K562 (cell line): ENCODE measurements at regions not wholly inside any gene's neighbourhood (a gene's known extent, or its start where the extent isn't known, plus 50 kb on each side); places are given as distances from the start of the nearest gene placed in this dataset.

Source experiments
- ATAC-seq: fragments of 200-7000 bp; cut with Tn5 transposase; 3 replicates; pipeline ENCODE4 v1.9.1; 2020; ENCODE audit warnings: moderate library complexity
- BruUV-seq: library from RNA; stranded (reverse); fragments of 400-500 nt; replicated peaks from 2 replicates; lab custom pipeline; 2021; lab: Mats Ljungman, UMichigan
- CTCF ChIA-PET: fragments of 300-600 bp; formaldehyde crosslinking; extraction: SDS; loops from one replicate; lab custom pipeline; 2021; ENCODE audit warnings: low intra/inter-chr PET ratio; lab: Yijun Ruan, JAX
- POLR2A ChIA-PET: fragments of 300-600, 350-650 bp; sonication (Branson Sonifier 250); formaldehyde crosslinking; extraction: SDS; loops from one replicate; lab custom pipeline; 2021; ENCODE audit warnings: antibody characterized with exemption, inconsistent platforms; lab: Yijun Ruan, JAX
- DNase-seq, 4 experiments: peaks; one replicate each; pipeline versions ENCODE4 v3.0.0 to v3.0.0-alpha.2; 2011 to 2018; ENCODE audit warnings: low spot score in 3 of 4, mixed read lengths in 3 of 4; ENCODE audit errors: extremely low read depth in 1 of 4
- FAIRE-seq: peaks from 2 replicates; lab custom pipeline; 2011; peaks lifted over from hg19 to GRCh38; lab: Jason Lieb, UNC
- H2AFZ ChIP-seq: 2 replicates; pipeline ENCODE4 v1.6.0; 2011; ENCODE audit warnings: low read depth, low read length, control low read depth, inconsistent platforms
- H3K27ac ChIP-seq: fragments of 200-600 bp; 3 replicates; pipeline ENCODE4 v1.8.0; 2011; ENCODE audit warnings: low read depth, mild to moderate bottlenecking, control low read depth, inconsistent platforms, low read length, moderate library complexity, mixed read lengths; ENCODE audit errors: extremely low read depth
- H3K27me3 ChIP-seq, 2 experiments: fragments of 300-600 bp in 1 of 2; 2 replicates in 1 of 2; 3 replicates in 1 of 2; pipeline versions ENCODE4 v1.6.0 to v1.8.0; 2011; ENCODE audit warnings: inconsistent platforms in 2 of 2, low read length in 2 of 2, mild to moderate bottlenecking in 1 of 2, mixed read lengths in 1 of 2, moderate library complexity in 1 of 2; ENCODE audit not compliant: control insufficient read depth in 2 of 2, insufficient read depth in 2 of 2
- H3K36me3 ChIP-seq: fragments of 300-600 bp; 3 replicates; pipeline ENCODE4 v1.8.0; 2011; ENCODE audit warnings: mild to moderate bottlenecking, low read length, inconsistent platforms; ENCODE audit not compliant: control insufficient read depth, insufficient read depth
- H3K4me1 ChIP-seq, 2 experiments: fragments of 200-600 bp in 1 of 2; replicated peaks in 1 of 2; 2 replicates in 1 of 2; 3 replicates in 1 of 2; pipeline versions ENCODE4 v1.5.1 to v1.8.0; 2011; ENCODE audit warnings: inconsistent platforms in 2 of 2, low read length in 2 of 2, mild to moderate bottlenecking in 1 of 2, mixed read lengths in 1 of 2, moderate library complexity in 1 of 2; ENCODE audit not compliant: control insufficient read depth in 2 of 2, insufficient read depth in 2 of 2
- H3K4me2 ChIP-seq: 2 replicates; pipeline ENCODE4 v1.6.1; 2011; ENCODE audit warnings: low read length, control low read depth, inconsistent platforms, mixed read lengths; ENCODE audit not compliant: insufficient read depth
- H3K4me3 ChIP-seq: fragments of 200-600 bp; sonication (generic), shearing (Covaris generic); 2 replicates; pipeline ENCODE4 v1.5.1; 2016; ENCODE audit warnings: control low read depth, inconsistent platforms
- H3K79me2 ChIP-seq: fragments of 200-600 bp; 3 replicates; pipeline ENCODE4 v1.8.0; 2011; ENCODE audit warnings: low read length, inconsistent platforms; ENCODE audit not compliant: control insufficient read depth, insufficient read depth
- H3K9ac ChIP-seq, 2 experiments: 2 replicates each; pipeline versions ENCODE4 v1.6.0 to v1.6.1; 2011; ENCODE audit warnings: low read depth in 2 of 2, low read length in 2 of 2, control low read depth in 1 of 2, inconsistent platforms in 1 of 2, mild to moderate bottlenecking in 1 of 2, mixed read lengths in 1 of 2; ENCODE audit not compliant: insufficient read depth in 1 of 2
- H3K9me1 ChIP-seq: one replicate; pipeline ENCODE4 v1.6.0; 2011; ENCODE audit warnings: inconsistent platforms, mild to moderate bottlenecking, low read length, moderate library complexity; ENCODE audit not compliant: control insufficient read depth, insufficient read depth
- H3K9me3 ChIP-seq: replicated peaks from 2 replicates; pipeline ENCODE4 v1.5.1; 2011; ENCODE audit warnings: low read depth, low read length, inconsistent platforms; ENCODE audit not compliant: control insufficient read depth, insufficient read depth
- H4K20me1 ChIP-seq: replicated peaks from 2 replicates; pipeline ENCODE4 v1.6.1; 2011; ENCODE audit warnings: low read length, inconsistent platforms, mixed read lengths; ENCODE audit not compliant: control insufficient read depth, insufficient read depth
- DIDO1 ChIP-seq: fragments of 450-650 bp; IDR thresholded peaks from 2 replicates; pipeline ENCODE4 v1.6.1; 2016; ENCODE audit warnings: low read depth, missing biosample characterization, missing genetic modification characterization
- DPF2 ChIP-seq: fragments of 450-650 bp; IDR thresholded peaks from 2 replicates; pipeline ENCODE4 v1.6.1; 2016
- LARP7 ChIP-seq: fragments of 450-650 bp; IDR thresholded peaks from 2 replicates; pipeline ENCODE4 v1.6.1; 2016
- SNAPC5 ChIP-seq: fragments of 250-450 bp; sonication (Bioruptor Pico); IDR thresholded peaks from 2 replicates; pipeline ENCODE4 v1.8.0; 2021; ENCODE audit warnings: moderate library complexity, mild to moderate bottlenecking, inconsistent platforms
- ZKSCAN3 ChIP-seq: fragments of 250-450 bp; sonication (Bioruptor Pico); IDR thresholded peaks from 2 replicates; pipeline ENCODE4 v1.4.0; 2020
- ZNF354B ChIP-seq: fragments of 250-450 bp; sonication (Bioruptor Pico); IDR thresholded peaks from 2 replicates; pipeline ENCODE4 v1.4.0; 2020
- ZNF408 ChIP-seq: fragments of 250-450 bp; sonication (Bioruptor Pico); IDR thresholded peaks from 2 replicates; pipeline ENCODE4 v1.4.0; 2020; ENCODE audit warnings: low read depth, mild to moderate bottlenecking, moderate library complexity
- WGBS: fragments of 100-300 bp; shearing (Covaris generic); methylation state at CpG from one replicate; pipeline ENCODE4 v1.1.6; 2016; ENCODE audit warnings: low coverage, mixed read lengths; ENCODE audit not compliant: insufficient coverage; ENCODE audit errors: missing lambda C conversion rate; 5-methylcytosine and 5-hydroxymethylcytosine counted together
- in situ Hi-C: fragments of 300-500 bp; cut with MboI; formaldehyde crosslinking; loops from 4 replicates; pipeline ENCODE4 v1.15.0; 2018; ENCODE audit warnings: inconsistent platforms, mixed read lengths
- intact Hi-C: fragments of 100-400 bp; cut with micrococcal nuclease; formaldehyde crosslinking; loops from 2 replicates; pipeline ENCODE4 v1.14.2; 2022
- TF ChIP-seq, protein P1 (sequence below), 2 experiments: fragments of 450-650 bp in 1 of 2; IDR thresholded peaks; 2 replicates each; pipeline ENCODE4 v1.6.1; 2011 to 2017; ENCODE audit warnings: low read depth in 2 of 2, antibody characterized with exemption in 1 of 2, borderline replicate concordance in 1 of 2, low read length in 1 of 2, mild to moderate bottlenecking in 1 of 2, mixed read lengths in 1 of 2; ENCODE audit not compliant: control insufficient read depth in 1 of 2
- TF ChIP-seq, protein P2 (sequence below): fragments of 250-450 bp; sonication (Bioruptor Pico); IDR thresholded peaks from 2 replicates; pipeline ENCODE4 v1.5.0; 2020; ENCODE audit warnings: mild to moderate bottlenecking, borderline replicate concordance

DNA sequence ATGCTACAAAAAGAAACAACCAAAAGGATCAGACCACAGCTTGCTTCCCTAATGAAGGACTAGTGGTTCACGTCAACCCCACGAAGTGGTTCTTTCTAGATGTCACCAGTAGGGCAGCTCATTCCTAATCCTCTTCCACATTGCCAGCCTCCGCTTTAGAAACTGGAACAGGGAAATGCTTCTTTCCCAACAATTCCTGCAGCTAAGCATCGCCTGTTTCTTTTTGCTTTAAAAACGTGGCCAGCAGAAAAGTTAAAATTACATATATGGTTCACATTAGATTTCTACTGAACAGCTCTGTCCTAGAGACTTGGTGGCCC is 100.2 kb downstream of the MTX3 start:
- in situ Hi-C loops: no loop called here
- no peak for ATAC-seq
- intact Hi-C loops: no loop called here
- H3K4me3 ChIP-seq: no peak overlapping the region
- H3K36me3 ChIP-seq: no peaks in the 10 kb centered on the region
- TF ChIP-seq DPF2 (no peak), LARP7 (no peak), ZKSCAN3 (CRISPR knock-in tag) (no peak), ZNF354B (CRISPR knock-in tag) (no peak), DIDO1 (tag) (no peak), ZNF408 (CRISPR knock-in tag) (no peak), SNAPC5 (no peak)
- TF ChIP-seq, protein P1, sequence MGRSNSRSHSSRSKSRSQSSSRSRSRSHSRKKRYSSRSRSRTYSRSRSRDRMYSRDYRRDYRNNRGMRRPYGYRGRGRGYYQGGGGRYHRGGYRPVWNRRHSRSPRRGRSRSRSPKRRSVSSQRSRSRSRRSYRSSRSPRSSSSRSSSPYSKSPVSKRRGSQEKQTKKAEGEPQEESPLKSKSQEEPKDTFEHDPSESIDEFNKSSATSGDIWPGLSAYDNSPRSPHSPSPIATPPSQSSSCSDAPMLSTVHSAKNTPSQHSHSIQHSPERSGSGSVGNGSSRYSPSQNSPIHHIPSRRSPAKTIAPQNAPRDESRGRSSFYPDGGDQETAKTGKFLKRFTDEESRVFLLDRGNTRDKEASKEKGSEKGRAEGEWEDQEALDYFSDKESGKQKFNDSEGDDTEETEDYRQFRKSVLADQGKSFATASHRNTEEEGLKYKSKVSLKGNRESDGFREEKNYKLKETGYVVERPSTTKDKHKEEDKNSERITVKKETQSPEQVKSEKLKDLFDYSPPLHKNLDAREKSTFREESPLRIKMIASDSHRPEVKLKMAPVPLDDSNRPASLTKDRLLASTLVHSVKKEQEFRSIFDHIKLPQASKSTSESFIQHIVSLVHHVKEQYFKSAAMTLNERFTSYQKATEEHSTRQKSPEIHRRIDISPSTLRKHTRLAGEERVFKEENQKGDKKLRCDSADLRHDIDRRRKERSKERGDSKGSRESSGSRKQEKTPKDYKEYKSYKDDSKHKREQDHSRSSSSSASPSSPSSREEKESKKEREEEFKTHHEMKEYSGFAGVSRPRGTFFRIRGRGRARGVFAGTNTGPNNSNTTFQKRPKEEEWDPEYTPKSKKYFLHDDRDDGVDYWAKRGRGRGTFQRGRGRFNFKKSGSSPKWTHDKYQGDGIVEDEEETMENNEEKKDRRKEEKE (IDR thresholded peaks at IDR 0.05; ENCODE audit: borderline replicate concordance in 1 of 2, control insufficient read depth in 1 of 2, low read depth in 2 of 2, low read length in 1 of 2): no peak
- TF ChIP-seq, protein P2, sequence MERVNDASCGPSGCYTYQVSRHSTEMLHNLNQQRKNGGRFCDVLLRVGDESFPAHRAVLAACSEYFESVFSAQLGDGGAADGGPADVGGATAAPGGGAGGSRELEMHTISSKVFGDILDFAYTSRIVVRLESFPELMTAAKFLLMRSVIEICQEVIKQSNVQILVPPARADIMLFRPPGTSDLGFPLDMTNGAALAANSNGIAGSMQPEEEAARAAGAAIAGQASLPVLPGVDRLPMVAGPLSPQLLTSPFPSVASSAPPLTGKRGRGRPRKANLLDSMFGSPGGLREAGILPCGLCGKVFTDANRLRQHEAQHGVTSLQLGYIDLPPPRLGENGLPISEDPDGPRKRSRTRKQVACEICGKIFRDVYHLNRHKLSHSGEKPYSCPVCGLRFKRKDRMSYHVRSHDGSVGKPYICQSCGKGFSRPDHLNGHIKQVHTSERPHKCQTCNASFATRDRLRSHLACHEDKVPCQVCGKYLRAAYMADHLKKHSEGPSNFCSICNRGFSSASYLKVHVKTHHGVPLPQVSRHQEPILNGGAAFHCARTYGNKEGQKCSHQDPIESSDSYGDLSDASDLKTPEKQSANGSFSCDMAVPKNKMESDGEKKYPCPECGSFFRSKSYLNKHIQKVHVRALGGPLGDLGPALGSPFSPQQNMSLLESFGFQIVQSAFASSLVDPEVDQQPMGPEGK (CRISPR knock-in tag): no peak
- peaks cover 7 to 11% of the 10 kb centered on the region in 2 experiments; a peak in 3 of 5 replicates for H3K27me3 ChIP-seq
- H3K79me2 ChIP-seq: no peaks in the 10 kb centered on the region
- no peaks in the 10 kb centered on the region for H4K20me1 ChIP-seq
- no peaks in the 10 kb centered on the region for H3K9me3 ChIP-seq
- no peaks in the 10 kb centered on the region for H3K9me1 ChIP-seq
- DNase-seq: no peak
- no peak for FAIRE-seq
- no peak overlapping the region for H2AFZ ChIP-seq
- ChIA-PET POLR2A (interaction anchor here (1.6 kb wide), 1 partner anchor 10 kb away, joined by 3 read pairs; no protein-coding TSS in a partner anchor), CTCF (no interaction called here)
- BruUV-seq: no TSS peak
- no peak overlapping the region for H3K9ac ChIP-seq
- no peaks in the 10 kb centered on the region for H3K4me1 ChIP-seq
- no peak overlapping the region for H3K27ac ChIP-seq
- no peak overlapping the region for H3K4me2 ChIP-seq
- 0% methylated on average over 5 of the region's 5 CpGs for WGBS
